ENCODE measurements at regions not wholly inside any gene's neighbourhood (a gene's known extent, or its start where the extent isn't known, plus 50 kb on each side); places are given as distances from the start of the nearest gene placed in this dataset.

GRCh38 chr7:115153176-115153575 is 231.3 kb downstream of the MDFIC start:
- TF ChIP-seq, protein P1, sequence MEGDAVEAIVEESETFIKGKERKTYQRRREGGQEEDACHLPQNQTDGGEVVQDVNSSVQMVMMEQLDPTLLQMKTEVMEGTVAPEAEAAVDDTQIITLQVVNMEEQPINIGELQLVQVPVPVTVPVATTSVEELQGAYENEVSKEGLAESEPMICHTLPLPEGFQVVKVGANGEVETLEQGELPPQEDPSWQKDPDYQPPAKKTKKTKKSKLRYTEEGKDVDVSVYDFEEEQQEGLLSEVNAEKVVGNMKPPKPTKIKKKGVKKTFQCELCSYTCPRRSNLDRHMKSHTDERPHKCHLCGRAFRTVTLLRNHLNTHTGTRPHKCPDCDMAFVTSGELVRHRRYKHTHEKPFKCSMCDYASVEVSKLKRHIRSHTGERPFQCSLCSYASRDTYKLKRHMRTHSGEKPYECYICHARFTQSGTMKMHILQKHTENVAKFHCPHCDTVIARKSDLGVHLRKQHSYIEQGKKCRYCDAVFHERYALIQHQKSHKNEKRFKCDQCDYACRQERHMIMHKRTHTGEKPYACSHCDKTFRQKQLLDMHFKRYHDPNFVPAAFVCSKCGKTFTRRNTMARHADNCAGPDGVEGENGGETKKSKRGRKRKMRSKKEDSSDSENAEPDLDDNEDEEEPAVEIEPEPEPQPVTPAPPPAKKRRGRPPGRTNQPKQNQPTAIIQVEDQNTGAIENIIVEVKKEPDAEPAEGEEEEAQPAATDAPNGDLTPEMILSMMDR (IDR thresholded peaks at IDR 0.05; ENCODE audit: insufficient read depth, low read length), result no peak
- TF ChIP-seq POLR2AphosphoS5 (IDR thresholded peaks at IDR 0.05; ENCODE audit: low read depth), result no peak
- TF ChIP-seq GABPA (IDR thresholded peaks at IDR 0.05; ENCODE audit: low read depth), result no peak
- no peak for TF ChIP-seq SPI1 (IDR thresholded peaks at IDR 0.05; ENCODE audit: borderline replicate concordance, low read depth)
- TF ChIP-seq, protein P2, sequence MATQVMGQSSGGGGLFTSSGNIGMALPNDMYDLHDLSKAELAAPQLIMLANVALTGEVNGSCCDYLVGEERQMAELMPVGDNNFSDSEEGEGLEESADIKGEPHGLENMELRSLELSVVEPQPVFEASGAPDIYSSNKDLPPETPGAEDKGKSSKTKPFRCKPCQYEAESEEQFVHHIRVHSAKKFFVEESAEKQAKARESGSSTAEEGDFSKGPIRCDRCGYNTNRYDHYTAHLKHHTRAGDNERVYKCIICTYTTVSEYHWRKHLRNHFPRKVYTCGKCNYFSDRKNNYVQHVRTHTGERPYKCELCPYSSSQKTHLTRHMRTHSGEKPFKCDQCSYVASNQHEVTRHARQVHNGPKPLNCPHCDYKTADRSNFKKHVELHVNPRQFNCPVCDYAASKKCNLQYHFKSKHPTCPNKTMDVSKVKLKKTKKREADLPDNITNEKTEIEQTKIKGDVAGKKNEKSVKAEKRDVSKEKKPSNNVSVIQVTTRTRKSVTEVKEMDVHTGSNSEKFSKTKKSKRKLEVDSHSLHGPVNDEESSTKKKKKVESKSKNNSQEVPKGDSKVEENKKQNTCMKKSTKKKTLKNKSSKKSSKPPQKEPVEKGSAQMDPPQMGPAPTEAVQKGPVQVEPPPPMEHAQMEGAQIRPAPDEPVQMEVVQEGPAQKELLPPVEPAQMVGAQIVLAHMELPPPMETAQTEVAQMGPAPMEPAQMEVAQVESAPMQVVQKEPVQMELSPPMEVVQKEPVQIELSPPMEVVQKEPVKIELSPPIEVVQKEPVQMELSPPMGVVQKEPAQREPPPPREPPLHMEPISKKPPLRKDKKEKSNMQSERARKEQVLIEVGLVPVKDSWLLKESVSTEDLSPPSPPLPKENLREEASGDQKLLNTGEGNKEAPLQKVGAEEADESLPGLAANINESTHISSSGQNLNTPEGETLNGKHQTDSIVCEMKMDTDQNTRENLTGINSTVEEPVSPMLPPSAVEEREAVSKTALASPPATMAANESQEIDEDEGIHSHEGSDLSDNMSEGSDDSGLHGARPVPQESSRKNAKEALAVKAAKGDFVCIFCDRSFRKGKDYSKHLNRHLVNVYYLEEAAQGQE (IDR thresholded peaks at IDR 0.05; ENCODE audit: insufficient replicate concordance, low read depth), result no peak

Data from HL-60 (cell line).